ENCODE measurements at regions not wholly inside any gene's neighbourhood (a gene's known extent, or its start where the extent isn't known, plus 50 kb on each side); places are given as distances from the start of the nearest gene placed in this dataset.

GRCh38 chr3:74349015-74349414 is 265.4 kb downstream of the CNTN3 start:
- Mint-ChIP-seq H3K4me3 (no peak overlapping the region), H3K27ac (no peak overlapping the region), H3K9me3 (peaks cover 3% of the 10 kb centered on the region), H3K4me1 (no peaks in the 10 kb centered on the region), H3K27me3 (no peaks in the 10 kb centered on the region), H3K36me3 (ENCODE audit: low read depth) (no peaks in the 10 kb centered on the region)
- DNase-seq (no peak), ATAC-seq (ENCODE audit: low read depth) (no peak)
- intact Hi-C loops (cut with micrococcal nuclease): no loop called here
- ChIA-PET POLR2A (no interaction called here), CTCF (no interaction called here)
- no peak for TF ChIP-seq CTCF (IDR thresholded peaks at IDR 0.05)

GRCh38 chr3:74347563-74348268 is 266.7 kb downstream of the CNTN3 start:
- ChIA-PET CTCF (no interaction called here), POLR2A (no interaction called here)
- Mint-ChIP-seq H3K4me3 (no peak overlapping the region), H3K4me1 (no peaks in the 10 kb centered on the region), H3K27me3 (no peaks in the 10 kb centered on the region), H3K36me3 (ENCODE audit: low read depth) (no peaks in the 10 kb centered on the region), H3K27ac (no peak overlapping the region), H3K9me3 (peaks cover 3% of the 10 kb centered on the region)
- DNase-seq (no peak), ATAC-seq (ENCODE audit: low read depth) (no peak)
- TF ChIP-seq CTCF (IDR thresholded peaks at IDR 0.05): no peak
- intact Hi-C loops (cut with micrococcal nuclease): no loop called here

GRCh38 chr3:74346896-74347295 is 267.6 kb downstream of the CNTN3 start:
- H3K27ac Mint-ChIP-seq: no peak overlapping the region
- no peaks in the 10 kb centered on the region for H3K36me3 Mint-ChIP-seq (ENCODE audit: low read depth)
- ATAC-seq (ENCODE audit: low read depth) (no peak), DNase-seq (no peak)
- H3K4me3 Mint-ChIP-seq: no peak overlapping the region
- ChIA-PET POLR2A (no interaction called here), CTCF (no interaction called here)
- intact Hi-C loops (cut with micrococcal nuclease): no loop called here
- no peak for TF ChIP-seq CTCF (IDR thresholded peaks at IDR 0.05)
- no peaks in the 10 kb centered on the region for H3K4me1 Mint-ChIP-seq
- no peaks in the 10 kb centered on the region for H3K27me3 Mint-ChIP-seq
- H3K9me3 Mint-ChIP-seq: peaks cover 3% of the 10 kb centered on the region

DNA sequence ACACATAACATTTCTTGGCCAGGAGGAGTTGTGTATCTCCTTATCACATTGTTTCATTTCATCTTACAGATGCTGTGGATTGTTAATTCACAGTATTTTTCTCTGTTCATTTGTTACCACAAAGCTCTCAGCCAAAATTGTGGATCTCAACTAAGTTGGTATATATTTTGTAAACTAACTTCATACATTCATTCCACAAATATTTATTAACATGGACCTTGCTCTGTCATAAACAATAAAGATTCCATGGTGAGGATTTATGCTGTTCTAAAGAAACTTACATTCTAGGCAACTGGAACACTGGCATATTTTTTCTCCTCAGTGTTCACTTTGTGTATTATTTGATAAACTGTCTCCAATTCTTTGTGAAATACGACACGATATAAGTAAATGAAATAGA is 268.8 kb downstream of the CNTN3 start:
- no peaks in the 10 kb centered on the region for H3K36me3 Mint-ChIP-seq (ENCODE audit: low read depth)
- no peak overlapping the region for H3K27ac Mint-ChIP-seq
- intact Hi-C loops (cut with micrococcal nuclease): no loop called here
- TF ChIP-seq CTCF (IDR thresholded peaks at IDR 0.05): no peak
- peaks cover 3% of the 10 kb centered on the region for H3K9me3 Mint-ChIP-seq
- DNase-seq (no peak), ATAC-seq (ENCODE audit: low read depth) (no peak)
- no peak overlapping the region for H3K4me3 Mint-ChIP-seq
- ChIA-PET POLR2A (no interaction called here), CTCF (no interaction called here)
- H3K27me3 Mint-ChIP-seq: no peaks in the 10 kb centered on the region
- no peaks in the 10 kb centered on the region for H3K4me1 Mint-ChIP-seq

GRCh38 chr3:74344865-74345440 is 269.5 kb downstream of the CNTN3 start:
- no peaks in the 10 kb centered on the region for H3K36me3 Mint-ChIP-seq (ENCODE audit: low read depth)
- ATAC-seq (ENCODE audit: low read depth): no peak
- no peak for DNase-seq
- TF ChIP-seq CTCF (IDR thresholded peaks at IDR 0.05): no peak
- peaks cover 3% of the 10 kb centered on the region for H3K9me3 Mint-ChIP-seq
- H3K27me3 Mint-ChIP-seq: no peaks in the 10 kb centered on the region
- H3K4me3 Mint-ChIP-seq: no peak overlapping the region
- H3K4me1 Mint-ChIP-seq: no peaks in the 10 kb centered on the region
- intact Hi-C loops (cut with micrococcal nuclease): no loop called here
- ChIA-PET POLR2A (no interaction called here), CTCF (no interaction called here)
- no peak overlapping the region for H3K27ac Mint-ChIP-seq

Data from activated B cell treated with CpG ODN at 0.5 μM for 24 hours (primary cell).